Skin epidermis (tissue), 12 donors: ENCODE measurements at regions not wholly inside any gene's neighbourhood (a gene's known extent, or its start where the extent isn't known, plus 50 kb on each side); places are given as distances from the start of the nearest gene placed in this dataset.

Source experiments
- H3K27ac ChIP-seq, 21 experiments: fragments of 200-600 bp; sonication (generic) in 11 of 21; one replicate each; pipeline ENCODE4 v1.5.0; 2020; ENCODE audit warnings: mild to moderate bottlenecking in 3 of 21, inconsistent platforms in 2 of 21, moderate library complexity in 2 of 21
- H3K4me3 ChIP-seq, 7 experiments: fragments of 200-600 bp; sonication (generic) in 2 of 7; one replicate each; pipeline ENCODE4 v1.5.0; 2020; ENCODE audit warnings: inconsistent platforms in 2 of 7, mild to moderate bottlenecking in 2 of 7, moderate library complexity in 1 of 7

DNA sequence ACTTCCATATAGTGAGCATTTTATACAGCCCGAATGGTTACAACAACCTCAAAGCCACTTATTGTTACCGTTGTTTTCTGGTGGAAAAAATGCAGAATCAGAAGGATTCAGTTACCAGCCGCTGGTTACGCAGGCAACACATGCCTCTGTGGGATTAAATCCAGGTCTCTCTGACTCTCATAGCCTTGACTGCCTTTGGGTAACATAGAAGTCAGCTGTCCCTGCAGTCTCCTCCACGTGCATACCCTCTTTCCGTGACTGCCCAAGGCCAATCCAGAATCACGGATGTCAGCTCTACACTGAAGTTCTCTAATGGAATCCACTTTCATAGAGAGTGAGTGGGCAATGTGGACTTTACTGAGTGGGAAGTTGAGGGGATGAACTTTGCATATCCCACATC is 189.5 kb upstream of the DNAJC19 start:
- H3K27ac ChIP-seq = no peak overlapping the region
- no peak overlapping the region for H3K4me3 ChIP-seq

DNA sequence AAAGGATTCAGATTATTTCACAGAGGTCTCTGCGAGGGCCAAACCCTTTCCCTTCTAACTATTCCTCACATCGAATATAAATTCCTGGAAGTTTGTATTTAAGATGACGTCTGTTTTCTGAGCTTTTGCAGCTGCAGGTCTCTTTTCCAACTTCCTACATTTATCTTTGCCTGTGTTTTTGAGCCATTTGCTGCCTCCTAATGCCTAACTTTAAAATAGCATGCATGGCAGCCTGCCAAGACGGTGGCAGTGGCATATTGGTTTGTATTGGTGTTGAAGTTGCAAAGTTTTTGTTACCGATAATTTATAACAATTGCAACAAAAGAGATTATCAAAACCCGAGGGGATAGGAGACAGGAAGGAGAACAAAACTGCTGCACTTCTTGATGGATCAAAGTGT is 187.1 kb upstream of the DNAJC19 start:
- H3K4me3 ChIP-seq = no peak overlapping the region
- H3K27ac ChIP-seq = no peak overlapping the region

- Histone ChIP-seq H3K4me3 (no peak overlapping the region), H3K27ac (no peak overlapping the region)
Measured at GRCh38 chr3:181174676-181175233, 185.2 kb upstream of the DNAJC19 start.

DNA sequence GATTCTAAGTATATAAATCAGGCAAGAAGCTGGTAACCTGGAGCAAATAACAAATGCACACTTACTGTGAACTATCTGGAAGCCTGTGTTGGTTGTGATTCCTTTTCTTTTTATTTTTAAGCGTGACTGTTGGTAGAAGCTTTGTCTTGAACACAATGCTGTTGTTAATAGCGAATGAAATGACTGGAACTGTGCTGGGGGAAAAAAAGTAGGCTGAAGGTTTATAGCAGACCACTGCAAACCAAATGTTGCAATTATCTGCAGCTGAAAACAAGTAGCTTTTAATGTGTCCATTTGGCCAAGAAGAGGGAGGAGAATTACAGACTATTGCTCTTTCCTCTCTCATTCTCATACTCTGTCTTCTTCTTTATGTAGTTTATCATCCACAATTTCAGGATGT is 184.5 kb upstream of the DNAJC19 start:
- Histone ChIP-seq H3K4me3 (no peak overlapping the region), H3K27ac (no peak overlapping the region)

- H3K27ac ChIP-seq = no peak overlapping the region
- H3K4me3 ChIP-seq = no peak overlapping the region
Measured at GRCh38 chr3:181173227-181173626, 183.7 kb upstream of the DNAJC19 start.

- H3K4me3 ChIP-seq = no peak overlapping the region
- H3K27ac ChIP-seq = no peak overlapping the region
Measured at GRCh38 chr3:181134873-181135272, 145.3 kb upstream of the DNAJC19 start.

- Histone ChIP-seq H3K4me3 (no peak overlapping the region), H3K27ac (no peak overlapping the region)
Measured at GRCh38 chr3:181133832-181134231, 144.3 kb upstream of the DNAJC19 start.

DNA sequence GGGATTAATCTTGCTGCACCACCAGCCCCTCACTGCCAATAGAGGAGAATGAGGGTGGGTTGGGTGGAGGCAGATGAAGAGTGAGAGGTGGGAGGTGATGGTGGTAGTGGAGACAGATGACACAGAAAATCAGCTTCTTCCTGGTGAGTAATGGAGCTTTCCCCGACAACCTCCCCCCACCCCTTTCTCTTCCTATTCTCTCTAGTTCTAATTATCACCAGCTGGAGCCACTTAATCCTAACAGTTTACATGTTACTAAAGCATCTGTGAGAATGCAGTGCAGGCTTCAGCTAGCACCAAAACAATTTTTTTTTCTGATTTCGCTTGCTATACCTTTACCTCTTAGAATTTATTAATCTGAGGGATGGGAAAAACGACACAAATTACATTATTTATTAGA is 116.1 kb upstream of the DNAJC19 start:
- H3K4me3 ChIP-seq = no peak overlapping the region

GRCh38 chr3:181103605-181104004 is 114.1 kb upstream of the DNAJC19 start:
- Histone ChIP-seq H3K4me3 (no peak overlapping the region), H3K27ac (no peak overlapping the region)

More for the DNA sequence above, 116.1 kb upstream of the DNAJC19 start:
- H3K27ac ChIP-seq = no peak overlapping the region

DNA sequence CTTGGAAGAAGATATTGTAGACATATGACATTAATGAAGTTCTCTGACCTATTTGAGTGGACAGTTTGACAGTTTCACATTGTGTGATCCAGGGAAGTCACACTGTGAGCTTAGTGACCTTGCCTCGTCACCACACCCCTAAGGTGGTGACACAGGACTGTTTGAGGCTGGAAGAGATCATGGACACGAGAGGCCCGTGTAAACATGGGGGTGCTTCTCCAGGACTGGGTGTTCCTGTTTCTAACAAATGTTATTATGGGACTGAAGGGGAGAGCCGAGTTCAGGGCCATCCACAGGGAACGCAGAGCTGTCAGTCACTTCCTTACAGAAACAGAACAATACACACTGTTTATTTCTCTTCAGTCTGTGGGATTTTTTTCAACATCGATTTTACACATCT is 96.5 kb upstream of the DNAJC19 start:
- no peak overlapping the region for H3K4me3 ChIP-seq
- no peak overlapping the region for H3K27ac ChIP-seq

DNA sequence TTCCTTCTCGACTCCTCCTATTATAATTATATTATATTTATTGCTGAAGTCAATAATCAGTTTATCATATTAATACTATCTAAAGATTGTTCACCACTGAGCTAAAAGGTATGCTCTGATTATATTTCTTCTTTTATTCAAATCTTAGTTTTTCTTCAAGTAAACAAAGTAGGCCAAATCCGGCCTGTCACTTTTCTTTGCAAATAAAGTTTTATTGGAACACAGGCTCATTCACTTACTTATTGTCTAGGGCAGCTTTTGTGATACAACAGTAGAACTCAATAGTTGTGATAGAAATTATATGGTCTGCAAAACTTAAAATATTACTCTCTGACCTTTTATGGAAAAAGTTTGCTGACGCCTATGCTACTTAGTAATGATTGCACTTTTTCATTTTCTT is 92.4 kb upstream of the DNAJC19 start:
- H3K4me3 ChIP-seq = no peak overlapping the region
- no peak overlapping the region for H3K27ac ChIP-seq

GRCh38 chr3:181076558-181076957 is 87.0 kb upstream of the DNAJC19 start:
- Histone ChIP-seq H3K4me3 (no peak overlapping the region), H3K27ac (no peak overlapping the region)

DNA sequence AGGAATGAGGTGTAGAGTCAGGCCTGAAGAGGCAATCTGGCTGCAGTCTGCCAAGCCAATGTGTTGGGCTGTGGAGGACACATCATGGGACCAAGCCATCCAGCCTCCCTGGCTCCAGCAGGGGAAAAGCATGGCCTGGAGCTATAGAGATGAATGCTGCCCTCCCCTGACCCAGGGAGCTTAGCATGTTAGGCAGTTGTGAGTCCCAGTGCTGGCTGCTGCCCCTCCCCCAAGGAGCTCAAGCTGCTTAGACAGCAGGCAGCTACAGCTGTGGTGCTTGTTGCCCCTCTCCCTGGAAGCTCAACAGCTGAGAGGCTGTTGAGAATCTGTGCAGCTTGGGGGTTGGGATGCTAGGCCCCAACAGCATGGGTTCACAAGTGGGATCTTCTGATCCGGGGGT is 85.6 kb upstream of the DNAJC19 start:
- Histone ChIP-seq H3K4me3 (no peak overlapping the region), H3K27ac (no peak overlapping the region)

DNA sequence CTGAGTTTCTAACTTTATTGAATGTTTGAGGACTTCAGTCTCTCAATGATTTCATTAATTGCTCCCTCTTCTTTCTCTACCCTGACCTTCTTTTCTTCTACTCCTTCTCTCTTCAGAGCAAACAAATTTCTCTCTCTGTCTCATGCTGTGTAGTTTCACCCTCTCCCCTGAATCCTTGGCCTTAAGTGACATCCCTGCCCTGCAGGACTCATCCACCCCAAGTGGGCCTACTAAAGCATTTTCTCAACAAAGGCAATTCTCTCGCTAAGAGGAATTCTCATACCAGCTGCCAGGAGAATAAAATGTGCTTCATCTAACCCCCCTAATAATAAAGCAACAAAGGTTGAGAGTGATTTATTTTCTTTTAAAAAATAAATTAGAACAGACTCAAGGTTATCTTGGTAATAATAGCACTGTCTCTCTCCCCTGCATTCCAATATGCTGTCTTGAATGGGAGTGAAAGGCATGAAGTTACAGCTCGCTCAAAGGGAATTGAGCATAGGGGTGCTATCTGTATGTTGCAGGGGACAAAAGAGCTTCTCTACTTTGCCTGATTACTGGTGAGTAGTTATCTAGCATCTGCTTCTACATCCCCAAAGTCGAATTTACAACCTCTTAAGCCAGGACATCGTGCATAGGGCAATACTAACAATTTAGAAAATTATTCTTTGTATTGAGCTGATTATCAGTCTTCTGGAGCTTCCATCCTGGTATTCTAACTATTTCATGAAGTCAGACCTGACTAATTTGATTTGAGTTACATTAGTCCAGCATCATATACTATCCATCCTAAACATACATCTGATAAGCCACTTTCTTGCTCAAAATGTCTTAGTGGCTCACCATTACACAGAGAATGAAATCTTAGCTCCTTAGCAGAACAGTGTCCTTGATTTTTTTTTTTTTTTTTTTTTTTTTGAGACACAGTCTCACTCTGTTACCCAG is 76.9 kb upstream of the DNAJC19 start:
- Histone ChIP-seq H3K27ac (no peak overlapping the region), H3K4me3 (no peak overlapping the region)

- Histone ChIP-seq H3K4me3 (no peak overlapping the region), H3K27ac (no peak overlapping the region)
Measured at GRCh38 chr3:181056136-181056732, 66.7 kb upstream of the DNAJC19 start.

DNA sequence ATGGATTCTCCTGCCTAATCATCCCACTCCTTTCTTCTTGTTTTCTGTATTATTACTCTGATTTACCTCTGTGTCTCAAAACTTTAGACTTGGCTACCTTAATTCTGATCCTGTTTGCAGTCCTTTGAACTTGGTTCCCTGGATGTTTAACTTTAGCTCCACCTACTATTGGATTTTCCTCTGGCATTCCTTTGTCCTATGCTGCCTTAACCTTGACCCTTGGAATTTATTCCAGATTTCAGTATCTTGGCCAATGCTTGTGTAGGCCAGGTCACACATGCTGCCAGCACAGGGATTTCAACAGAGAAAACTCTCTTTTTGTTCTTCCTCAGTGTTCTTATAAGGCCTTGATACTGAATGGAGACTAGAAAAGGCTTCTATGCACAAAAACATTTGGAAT is 65.0 kb upstream of the DNAJC19 start:
- no peak overlapping the region for H3K4me3 ChIP-seq
- H3K27ac ChIP-seq = no peak overlapping the region

GRCh38 chr3:181052256-181052655 is 62.7 kb upstream of the DNAJC19 start:
- Histone ChIP-seq H3K4me3 (no peak overlapping the region), H3K27ac (no peak overlapping the region)

GRCh38 chr3:181050738-181051137 is 61.2 kb upstream of the DNAJC19 start:
- Histone ChIP-seq H3K4me3 (no peak overlapping the region), H3K27ac (no peak overlapping the region)

GRCh38 chr3:181040030-181040429 is 50.5 kb upstream of the DNAJC19 start:
- H3K4me3 ChIP-seq = no peak overlapping the region
- no peak overlapping the region for H3K27ac ChIP-seq
